22Rv1 (cell line): ENCODE measurements at regions not wholly inside any gene's neighbourhood (a gene's known extent, or its start where the extent isn't known, plus 50 kb on each side); places are given as distances from the start of the nearest gene placed in this dataset.

Experiments used
- CTCF ChIP-seq: fragments of 450-650 bp; IDR thresholded peaks from 2 replicates; pipeline ENCODE4 v1.5.1; 2017; ENCODE audit warnings: mild to moderate bottlenecking
- ZFX ChIP-seq: fragments of 450-650 bp; IDR thresholded peaks from 2 replicates; pipeline ENCODE4 v1.6.1; 2017; ENCODE audit warnings: antibody characterized with exemption, borderline replicate concordance

GRCh38 chr16:6722786-6723185 lies 609.9 kb upstream of the RBFOX1 start:
- TF ChIP-seq CTCF (no peak), ZFX (no peak)
